BE2C (cell line): ENCODE measurements at regions not wholly inside any gene's neighbourhood (a gene's known extent, or its start where the extent isn't known, plus 50 kb on each side); places are given as distances from the start of the nearest gene placed in this dataset.

Experiments
- DNase-seq: peaks from one replicate; pipeline ENCODE4 v3.0.0-alpha.2; 2020
- H3K27me3 ChIP-seq: fragments of 250-450 bp; sonication (Bioruptor Pico); 2 replicates; pipeline ENCODE4 v1.5.1; 2020; ENCODE audit warnings: mild to moderate bottlenecking
- H3K36me3 ChIP-seq: fragments of 250-450 bp; sonication (Bioruptor Pico); 2 replicates; pipeline ENCODE4 v1.5.1; 2020; ENCODE audit warnings: mild to moderate bottlenecking
- H3K4me1 ChIP-seq: fragments of 250-450 bp; sonication (Bioruptor Pico); 2 replicates; pipeline ENCODE4 v1.5.1; 2020
- H3K4me3 ChIP-seq: 2 replicates; pipeline ENCODE4 v1.5.1; 2011; ENCODE audit warnings: low read depth, low read length
- H3K9me3 ChIP-seq: fragments of 250-450 bp; sonication (Bioruptor Pico); 2 replicates; pipeline ENCODE4 v1.5.1; 2020
- CTCF ChIP-seq: IDR thresholded peaks from 2 replicates; pipeline ENCODE4 v1.5.1; 2012; ENCODE audit warnings: mild to moderate bottlenecking, low read depth, low read length

- H3K36me3 ChIP-seq: no peaks in the 10 kb centered on the region
- no peaks in the 10 kb centered on the region for H3K27me3 ChIP-seq
- no peak for TF ChIP-seq CTCF
- no peaks in the 10 kb centered on the region for H3K9me3 ChIP-seq
- no peaks in the 10 kb centered on the region for H3K4me1 ChIP-seq
- no peak overlapping the region for H3K4me3 ChIP-seq
- DNase-seq: no peak
These were observed 1060.1 kb downstream of the ADGRL3 start for GRCh38 chr4:62260254-62260653.

- H3K9me3 ChIP-seq: no peaks in the 10 kb centered on the region
- H3K27me3 ChIP-seq: no peaks in the 10 kb centered on the region
- no peak for DNase-seq
- H3K4me1 ChIP-seq: no peaks in the 10 kb centered on the region
- H3K4me3 ChIP-seq: no peak overlapping the region
- no peaks in the 10 kb centered on the region for H3K36me3 ChIP-seq
- no peak for TF ChIP-seq CTCF
These were observed 1056.4 kb downstream of the ADGRL3 start for GRCh38 chr4:62256479-62256878.

- Histone ChIP-seq H3K4me1 (peaks cover 5% of the 10 kb centered on the region; the same call in 1 of the 2 replicates), H3K4me3 (no peak overlapping the region), H3K27me3 (no peaks in the 10 kb centered on the region), H3K9me3 (no peaks in the 10 kb centered on the region), H3K36me3 (no peaks in the 10 kb centered on the region)
- no peak for TF ChIP-seq CTCF
- DNase-seq: no peak
These were observed 1052.6 kb downstream of the ADGRL3 start for GRCh38 chr4:62252728-62253127.

- Histone ChIP-seq H3K4me3 (no peak overlapping the region), H3K36me3 (no peaks in the 10 kb centered on the region), H3K4me1 (peaks cover 5% of the 10 kb centered on the region; the same call in 1 of the 2 replicates), H3K27me3 (no peaks in the 10 kb centered on the region), H3K9me3 (no peaks in the 10 kb centered on the region)
- DNase-seq: no peak
- TF ChIP-seq CTCF: no peak
These were observed 1050.0 kb downstream of the ADGRL3 start for GRCh38 chr4:62250100-62250499.

GRCh38 chr4:62243895-62244294 lies 1043.8 kb downstream of the ADGRL3 start:
- Histone ChIP-seq H3K4me3 (no peak overlapping the region), H3K4me1 (peaks cover 3% of the 10 kb centered on the region), H3K27me3 (no peaks in the 10 kb centered on the region), H3K9me3 (no peaks in the 10 kb centered on the region), H3K36me3 (no peaks in the 10 kb centered on the region)
- no peak for TF ChIP-seq CTCF
- no peak for DNase-seq

- Histone ChIP-seq H3K9me3 (no peaks in the 10 kb centered on the region), H3K4me3 (no peak overlapping the region), H3K36me3 (no peaks in the 10 kb centered on the region), H3K4me1 (peaks cover 10% of the 10 kb centered on the region), H3K27me3 (no peaks in the 10 kb centered on the region)
- no peak for TF ChIP-seq CTCF
- no peak for DNase-seq
These were observed 1035.8 kb downstream of the ADGRL3 start for GRCh38 chr4:62235911-62236310.
